T-cell (primary cell): ENCODE measurements at regions not wholly inside any gene's neighbourhood (a gene's known extent, or its start where the extent isn't known, plus 50 kb on each side); places are given as distances from the start of the nearest gene placed in this dataset.

Experiments
- ATAC-seq, 4 experiments: fragments of 200-7000 bp in 3 of 4; fragments of 150-1000 bp in 1 of 4; cut with Tn5 transposase; replicated peaks in 1 of 4; 1 replicate in 3 of 4; 2 replicates in 1 of 4; pipeline ENCODE4 v1.10.0; 2021; ENCODE audit warnings: moderate library complexity in 3 of 4, mild to moderate bottlenecking in 2 of 4, moderate number of reproducible peaks in 1 of 4
- CTCF ChIA-PET, 2 donors: fragments of 300-600 bp; sonication (Branson Sonifier 250); formaldehyde crosslinking; loops; one replicate each; lab custom pipeline; 2022; ENCODE audit warnings: antibody characterized with exemption in 2 of 2; lab: Charles Lee
- POLR2A ChIA-PET, 2 donors: fragments of 300-600 bp; sonication (Branson Sonifier 250); formaldehyde crosslinking; loops; one replicate each; lab custom pipeline; 2022; ENCODE audit warnings: antibody characterized with exemption in 2 of 2; lab: Charles Lee
- DNase-seq, 35 experiments: peaks; one replicate each; pipeline versions ENCODE4 v3.0.0 to v3.0.0-alpha.2; 2013 to 2023
- H3K27ac ChIP-seq: one replicate; pipeline ENCODE4 v1.5.1; 2013; ENCODE audit warnings: low read length
- H3K27me3 ChIP-seq, 2 experiments: replicated peaks in 1 of 2; 1 replicate in 1 of 2; 2 replicates in 1 of 2; pipeline versions ENCODE4 v1.6.1 to v1.7.0; 2013; ENCODE audit warnings: low read length in 1 of 2, mixed read lengths in 1 of 2; ENCODE audit not compliant: control insufficient read depth in 2 of 2, insufficient read depth in 2 of 2; ENCODE audit errors: extremely low read depth in 1 of 2
- H3K36me3 ChIP-seq, 2 donors: 1 replicate in 1 of 2; 2 replicates in 1 of 2; pipeline versions ENCODE4 v1.6.1 to v1.7.0; 2013; ENCODE audit warnings: low read length in 1 of 2; ENCODE audit not compliant: control insufficient read depth in 2 of 2, insufficient read depth in 1 of 2; ENCODE audit errors: extremely low read depth in 1 of 2
- H3K4me1 ChIP-seq, 2 experiments: 1 replicate in 1 of 2; 2 replicates in 1 of 2; pipeline versions ENCODE4 v1.6.1 to v1.7.0; 2013; ENCODE audit warnings: low read length in 2 of 2, mixed read lengths in 1 of 2; ENCODE audit not compliant: insufficient read depth in 2 of 2, control insufficient read depth in 1 of 2; ENCODE audit errors: extremely low read depth in 1 of 2
- H3K4me3 ChIP-seq, 2 donors: 1 replicate in 1 of 2; 2 replicates in 1 of 2; pipeline versions ENCODE4 v1.5.1 to v1.7.0; 2013; ENCODE audit warnings: mild to moderate bottlenecking in 2 of 2, low read length in 1 of 2, moderate library complexity in 1 of 2; ENCODE audit not compliant: control insufficient read depth in 1 of 2; ENCODE audit errors: extremely low read depth in 1 of 2
- H3K9me3 ChIP-seq: 2 replicates; pipeline ENCODE4 v1.7.0; 2013
- H3K27ac Mint-ChIP-seq, 2 donors: one replicate each; pipeline ENCODE4 v1.8.0; 2020 to 2021; ENCODE audit warnings: mild to moderate bottlenecking in 2 of 2, mixed read lengths in 2 of 2
- H3K27me3 Mint-ChIP-seq, 2 donors: one replicate each; pipeline ENCODE4 v1.8.0; 2021 to 2022; ENCODE audit warnings: mixed read lengths in 2 of 2
- H3K36me3 Mint-ChIP-seq: one replicate; pipeline ENCODE4 v1.8.0; 2021; ENCODE audit warnings: mixed read lengths
- H3K4me1 Mint-ChIP-seq, 3 donors: one replicate each; pipeline ENCODE4 v1.8.0; 2020 to 2022; ENCODE audit warnings: mixed read lengths in 3 of 3, mild to moderate bottlenecking in 1 of 3
- H3K4me3 Mint-ChIP-seq, 3 donors: one replicate each; pipeline ENCODE4 v1.8.0; 2020 to 2022; ENCODE audit warnings: mild to moderate bottlenecking in 3 of 3, mixed read lengths in 3 of 3, moderate library complexity in 3 of 3
- H3K9me3 Mint-ChIP-seq, 3 donors: one replicate each; pipeline ENCODE4 v1.8.0; 2020 to 2022; ENCODE audit warnings: mixed read lengths in 3 of 3
- WGBS: methylation state at CpG from one replicate; pipeline ENCODE4 v1.1.5; 2013; ENCODE audit warnings: missing lambda C conversion rate; ENCODE audit not compliant: insufficient coverage; 5-methylcytosine and 5-hydroxymethylcytosine counted together

DNA sequence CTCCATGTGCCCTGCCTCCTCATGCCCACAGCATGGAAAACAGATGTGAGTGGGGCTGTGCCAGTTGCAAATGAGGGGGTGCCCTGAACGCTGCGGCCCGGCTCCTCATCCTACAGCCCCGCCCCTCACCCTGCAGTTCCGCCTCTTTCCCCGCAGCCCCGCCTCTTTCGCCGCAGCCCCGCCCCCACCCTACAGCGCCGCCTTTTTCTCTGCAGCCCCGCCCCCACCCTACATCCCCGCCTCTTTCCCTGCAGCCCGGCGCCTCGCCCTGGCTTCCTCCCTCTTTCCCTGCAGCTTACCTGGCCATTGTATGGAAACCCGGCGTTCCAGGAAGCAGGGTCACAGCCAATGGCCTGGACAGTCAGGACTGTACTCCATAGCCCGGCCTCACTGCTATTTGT, 284.9 kb downstream of the TLE3 start:
- H3K4me1 Mint-ChIP-seq: peaks cover 8 to 17% (median 10%) of the 10 kb centered on the region in 3 donors
- no peak overlapping the region for H3K27ac Mint-ChIP-seq
- H3K9me3 Mint-ChIP-seq: no peaks in the 10 kb centered on the region
- no peak overlapping the region for H3K4me3 Mint-ChIP-seq
- WGBS: 91% methylated on average over 8 of the region's 20 CpGs
- no peaks in the 10 kb centered on the region for H3K36me3 Mint-ChIP-seq
- Histone ChIP-seq H3K27me3 (peaks cover 0 to 4% of the 10 kb centered on the region in 2 experiments), H3K9me3 (no peaks in the 10 kb centered on the region), H3K4me3 (no peak overlapping the region), H3K4me1 (no peaks in the 10 kb centered on the region), H3K36me3 (no peaks in the 10 kb centered on the region), H3K27ac (no peak overlapping the region)
- ChIA-PET CTCF (no interaction called here), POLR2A (no interaction called here)
- DNase-seq (no peak), ATAC-seq (no peak)
- peaks cover 3 to 5% of the 10 kb centered on the region in 2 donors for H3K27me3 Mint-ChIP-seq

DNA sequence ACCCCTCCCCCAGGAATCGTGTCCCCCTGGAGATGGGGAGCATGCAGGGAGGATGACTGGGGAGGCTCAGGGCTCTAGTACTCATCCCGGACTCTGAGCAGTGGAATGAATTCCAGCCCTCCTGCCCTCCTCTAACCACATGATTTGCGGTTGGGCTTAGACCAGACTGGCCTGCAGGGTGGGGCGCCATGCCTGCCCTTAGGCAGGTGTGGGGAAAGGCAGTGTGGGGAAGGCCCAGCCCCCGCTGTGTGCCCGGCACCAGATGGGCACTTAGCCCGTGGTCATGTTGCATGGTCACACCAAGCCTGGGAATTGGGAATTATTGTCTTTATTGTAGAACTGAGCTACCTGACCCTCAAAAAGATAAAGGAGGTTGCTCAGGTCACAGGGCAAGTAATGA, 283.8 kb downstream of the TLE3 start:
- no peaks in the 10 kb centered on the region for H3K4me1 ChIP-seq
- ChIA-PET CTCF (no interaction called here), POLR2A (no interaction called here)
- H3K9me3 ChIP-seq: no peaks in the 10 kb centered on the region
- no peak overlapping the region for H3K4me3 Mint-ChIP-seq
- no peaks in the 10 kb centered on the region for H3K36me3 Mint-ChIP-seq
- H3K27me3 ChIP-seq: peaks cover 0 to 4% of the 10 kb centered on the region in 2 experiments
- no peak overlapping the region for H3K27ac Mint-ChIP-seq
- ATAC-seq (no peak), DNase-seq (no peak)
- 88% methylated on average over 4 of the region's 7 CpGs for WGBS
- peaks cover 6 to 17% (median 7%) of the 10 kb centered on the region in 3 donors for H3K4me1 Mint-ChIP-seq
- no peaks in the 10 kb centered on the region for H3K36me3 ChIP-seq
- H3K27me3 Mint-ChIP-seq: peaks cover 0 to 5% of the 10 kb centered on the region in 2 donors
- no peak overlapping the region for H3K27ac ChIP-seq
- no peaks in the 10 kb centered on the region for H3K9me3 Mint-ChIP-seq
- H3K4me3 ChIP-seq: no peak overlapping the region

DNA sequence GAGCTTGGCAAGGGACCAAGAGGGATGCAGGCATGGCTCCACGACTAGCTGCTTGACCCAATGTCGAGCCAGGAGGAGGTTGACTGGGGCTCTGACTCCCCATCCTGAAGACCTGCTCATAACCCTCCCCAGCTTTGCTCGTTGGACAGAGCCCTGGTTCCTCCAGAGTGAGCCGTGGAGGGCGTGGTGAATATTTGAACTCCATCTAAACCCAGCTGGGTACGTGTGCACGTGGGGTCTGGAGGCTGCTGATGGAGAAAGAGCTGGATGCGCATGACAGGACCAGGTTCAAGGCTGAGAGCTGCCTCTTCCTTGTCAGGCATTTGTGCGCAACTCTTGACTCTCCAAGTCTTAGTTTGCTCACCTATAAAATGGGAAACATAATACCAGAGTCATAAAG, 282.8 kb downstream of the TLE3 start:
- CTCF ChIA-PET: no interaction called here
- no peak for ATAC-seq
- Histone ChIP-seq H3K27me3 (peaks cover 0 to 2% of the 10 kb centered on the region in 2 experiments), H3K36me3 (no peaks in the 10 kb centered on the region), H3K4me3 (no peak overlapping the region), H3K9me3 (no peaks in the 10 kb centered on the region), H3K27ac (no peak overlapping the region), H3K4me1 (no peaks in the 10 kb centered on the region)
- peak overlapping the region in 1 of 2 donors; percentile 22 for H3K27ac Mint-ChIP-seq
- H3K4me3 Mint-ChIP-seq: no peak overlapping the region
- H3K9me3 Mint-ChIP-seq: no peaks in the 10 kb centered on the region
- POLR2A ChIA-PET: no interaction called here
- H3K27me3 Mint-ChIP-seq: peaks cover 0 to 5% of the 10 kb centered on the region in 2 donors
- H3K4me1 Mint-ChIP-seq: peaks cover 5 to 17% (median 6%) of the 10 kb centered on the region in 3 donors
- H3K36me3 Mint-ChIP-seq: no peaks in the 10 kb centered on the region
- WGBS: 79% methylated on average over 5 of the region's 9 CpGs
- no peak for DNase-seq

DNA sequence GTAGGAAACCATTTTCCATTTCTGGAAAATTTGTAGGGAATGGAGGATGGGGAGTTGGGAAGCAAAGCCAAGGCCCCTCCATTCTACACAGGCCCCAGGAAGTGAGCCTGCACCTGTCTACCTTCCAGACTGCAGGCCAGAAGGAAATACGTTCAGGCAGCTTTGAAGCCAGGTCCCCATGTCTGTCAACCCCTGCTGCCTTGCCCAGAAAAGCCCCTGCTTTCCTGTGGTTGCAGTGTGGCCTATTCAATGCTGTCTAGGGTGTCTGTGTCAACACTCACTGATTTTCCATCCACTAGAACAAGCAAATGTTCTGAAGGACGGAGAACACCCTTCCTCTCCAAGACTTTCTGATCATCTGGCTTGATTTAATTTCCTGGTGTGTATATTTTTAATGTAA, 281.9 kb downstream of the TLE3 start:
- CTCF ChIA-PET: no interaction called here

DNA sequence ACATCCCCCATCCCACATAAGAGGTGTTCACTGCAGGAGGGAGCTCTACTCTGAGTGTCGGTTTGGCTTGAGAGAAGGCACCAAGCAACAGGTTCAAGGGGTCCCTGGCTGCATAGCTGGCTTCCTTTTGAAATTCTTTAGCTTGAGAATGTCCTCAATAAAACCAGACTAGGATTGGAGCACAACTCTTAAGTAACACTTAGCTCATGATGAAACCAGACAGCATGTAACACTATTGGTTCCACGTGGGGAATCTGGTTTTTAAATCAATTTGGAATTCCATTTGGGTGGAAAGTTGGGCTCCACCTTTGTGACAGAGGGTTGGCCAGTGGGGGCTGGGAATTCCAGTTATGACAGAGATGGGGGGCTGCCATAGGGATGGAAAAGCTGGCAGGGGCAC, 281.2 kb downstream of the TLE3 start:
- H3K27ac Mint-ChIP-seq: peak overlapping the region in 1 of 2 donors; percentile 2
- no peaks in the 10 kb centered on the region for H3K9me3 Mint-ChIP-seq
- WGBS: 88% methylated on average over 2 of the region's 2 CpGs
- no peak overlapping the region for H3K4me3 Mint-ChIP-seq
- no peak overlapping the region for H3K4me3 ChIP-seq
- DNase-seq: no peak
- no peaks in the 10 kb centered on the region for H3K36me3 ChIP-seq
- H3K4me1 Mint-ChIP-seq: peaks cover 5 to 17% (median 6%) of the 10 kb centered on the region in 3 donors
- H3K9me3 ChIP-seq: no peaks in the 10 kb centered on the region
- CTCF ChIA-PET: no interaction called here
- no peak for ATAC-seq
- peaks cover 0 to 7% of the 10 kb centered on the region in 2 experiments for H3K27me3 ChIP-seq
- H3K36me3 Mint-ChIP-seq: no peaks in the 10 kb centered on the region
- H3K4me1 ChIP-seq: no peaks in the 10 kb centered on the region
- POLR2A ChIA-PET: no interaction called here
- H3K27me3 Mint-ChIP-seq: peaks cover 0 to 5% of the 10 kb centered on the region in 2 donors
- H3K27ac ChIP-seq: no peak overlapping the region

More for the DNA sequence above, 281.9 kb downstream of the TLE3 start:
- ATAC-seq (peak in 3 of 4 experiments; percentile 46 to 71 (median 51)), DNase-seq (peak in 2 of 35 experiments; percentile 8 to 23)
- POLR2A ChIA-PET: no interaction called here
- Histone ChIP-seq H3K9me3 (no peaks in the 10 kb centered on the region), H3K27me3 (peaks cover 0 to 5% of the 10 kb centered on the region in 2 experiments), H3K36me3 (no peaks in the 10 kb centered on the region), H3K4me1 (no peaks in the 10 kb centered on the region), H3K4me3 (no peak overlapping the region), H3K27ac (no peak overlapping the region)
- Mint-ChIP-seq H3K4me1 (peaks cover 5 to 17% (median 6%) of the 10 kb centered on the region in 3 donors), H3K9me3 (no peaks in the 10 kb centered on the region), H3K27me3 (peaks cover 0 to 5% of the 10 kb centered on the region in 2 donors), H3K27ac (no peak overlapping the region), H3K4me3 (no peak overlapping the region), H3K36me3 (no peaks in the 10 kb centered on the region)
- 71% methylated on average over 1 of the region's 2 CpGs for WGBS

DNA sequence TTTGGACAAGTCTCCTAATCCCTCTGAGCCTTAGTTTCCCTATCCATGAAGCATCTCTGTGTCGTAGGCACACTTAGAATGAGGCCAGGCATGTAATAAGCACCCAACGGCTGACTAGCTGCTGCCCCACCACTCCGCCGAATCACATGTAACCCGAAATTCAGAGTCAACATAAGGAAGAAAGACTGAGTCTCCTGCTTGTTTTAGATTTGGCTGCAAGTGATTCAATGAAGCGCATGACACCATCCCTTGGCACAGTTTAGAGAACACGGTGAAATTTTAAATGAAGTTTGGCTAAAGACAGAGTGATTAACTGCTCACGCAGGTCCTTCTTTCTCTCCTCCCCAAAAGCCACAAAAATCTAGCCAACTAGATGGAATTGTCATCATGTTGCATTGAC, 279.2 kb downstream of the TLE3 start:
- H3K27ac ChIP-seq: no peak overlapping the region
- H3K27me3 ChIP-seq: peaks cover 0 to 7% of the 10 kb centered on the region in 2 experiments
- DNase-seq (no peak), ATAC-seq (no peak)
- no peaks in the 10 kb centered on the region for H3K4me1 ChIP-seq
- 98% methylated on average over 5 of the region's 8 CpGs for WGBS
- Mint-ChIP-seq H3K4me1 (peaks cover 5 to 17% (median 6%) of the 10 kb centered on the region in 3 donors), H3K27ac (no peak overlapping the region), H3K27me3 (peaks cover 0 to 5% of the 10 kb centered on the region in 2 donors), H3K4me3 (no peak overlapping the region), H3K9me3 (no peaks in the 10 kb centered on the region), H3K36me3 (no peaks in the 10 kb centered on the region)
- no peaks in the 10 kb centered on the region for H3K9me3 ChIP-seq
- ChIA-PET CTCF (no interaction called here), POLR2A (no interaction called here)
- no peaks in the 10 kb centered on the region for H3K36me3 ChIP-seq
- no peak overlapping the region for H3K4me3 ChIP-seq

- ATAC-seq (no peak), DNase-seq (no peak)
- Histone ChIP-seq H3K9me3 (no peaks in the 10 kb centered on the region), H3K4me3 (no peak overlapping the region), H3K4me1 (no peaks in the 10 kb centered on the region), H3K27me3 (peaks cover 0 to 7% of the 10 kb centered on the region in 2 experiments), H3K27ac (no peak overlapping the region), H3K36me3 (no peaks in the 10 kb centered on the region)
- ChIA-PET POLR2A (no interaction called here), CTCF (interaction anchor here in 1 of 2 donors (1.4 kb wide), 1 partner anchor 13 kb away, joined by 4 read pairs; no protein-coding TSS in a partner anchor)
- Mint-ChIP-seq H3K4me3 (no peak overlapping the region), H3K36me3 (no peaks in the 10 kb centered on the region), H3K27me3 (peaks cover 0 to 5% of the 10 kb centered on the region in 2 donors), H3K4me1 (peaks cover 6 to 17% (median 6%) of the 10 kb centered on the region in 3 donors), H3K27ac (no peak overlapping the region), H3K9me3 (no peaks in the 10 kb centered on the region)
- 95% methylated on average over 3 of the region's 3 CpGs for WGBS
Measured at GRCh38 chr15:69819371-69819770, 278.3 kb downstream of the TLE3 start.
